GM21360 (cell line): ENCODE measurements at regions not wholly inside any gene's neighbourhood (a gene's known extent, or its start where the extent isn't known, plus 50 kb on each side); places are given as distances from the start of the nearest gene placed in this dataset.

Experiments used
- ATAC-seq: cut with Tn5 transposase; IDR thresholded peaks from one replicate; pipeline ENCODE4 v1.9.1; 2021; ENCODE audit warnings: mild to moderate bottlenecking, moderate library complexity; ENCODE audit not compliant: unreplicated experiment

- ATAC-seq, result no peak
These were observed 298.2 kb downstream of the PAX1 start for GRCh38 chr20:22003680-22004079.

- ATAC-seq, result no peak
These were observed 296.4 kb downstream of the PAX1 start for GRCh38 chr20:22001886-22002285.

GRCh38 chr20:21995461-21995860 is 290.0 kb downstream of the PAX1 start:
- no peak for ATAC-seq

- ATAC-seq, result no peak
These were observed 288.7 kb downstream of the PAX1 start for GRCh38 chr20:21994203-21994602.

GRCh38 chr20:21982559-21982958 is 277.1 kb downstream of the PAX1 start:
- ATAC-seq, result no peak

- no peak for ATAC-seq
These were observed 276.3 kb downstream of the PAX1 start for GRCh38 chr20:21981597-21982344.

- no peak for ATAC-seq
These were observed 275.7 kb downstream of the PAX1 start for GRCh38 chr20:21981179-21981578.

- no peak for ATAC-seq
These were observed 266.0 kb downstream of the PAX1 start for GRCh38 chr20:21971436-21971835.

GRCh38 chr20:21968486-21968885 is 263.0 kb downstream of the PAX1 start:
- no peak for ATAC-seq

GRCh38 chr20:21967481-21967880 is 262.0 kb downstream of the PAX1 start:
- ATAC-seq, result no peak

- ATAC-seq, result no peak
These were observed 251.1 kb downstream of the PAX1 start for GRCh38 chr20:21956591-21956990.

- no peak for ATAC-seq
These were observed 241.9 kb downstream of the PAX1 start for GRCh38 chr20:21947406-21947805.

GRCh38 chr20:21944227-21944626 is 238.8 kb downstream of the PAX1 start:
- no peak for ATAC-seq

- ATAC-seq, result no peak
These were observed 236.7 kb downstream of the PAX1 start for GRCh38 chr20:21941941-21942805.

- ATAC-seq, result no peak
These were observed 231.4 kb downstream of the PAX1 start for GRCh38 chr20:21936720-21937380.

GRCh38 chr20:21936261-21936660 is 230.8 kb downstream of the PAX1 start:
- ATAC-seq, result no peak

- ATAC-seq, result no peak
These were observed 228.1 kb downstream of the PAX1 start for GRCh38 chr20:21933526-21933925.

- ATAC-seq, result no peak
These were observed 215.8 kb downstream of the PAX1 start for GRCh38 chr20:21921251-21921650.

GRCh38 chr20:21920211-21920610 is 214.7 kb downstream of the PAX1 start:
- ATAC-seq, result no peak

- ATAC-seq, result no peak
These were observed 212.9 kb downstream of the PAX1 start for GRCh38 chr20:21918398-21918797.

- no peak for ATAC-seq
These were observed 196.9 kb downstream of the PAX1 start for GRCh38 chr20:21902391-21902790.
